WI38 (cell line): ENCODE measurements at regions not wholly inside any gene's neighbourhood (a gene's known extent, or its start where the extent isn't known, plus 50 kb on each side); places are given as distances from the start of the nearest gene placed in this dataset.

ENCODE experiments used
- H3K4me3 ChIP-seq: 2 replicates; pipeline ENCODE4 v1.5.1; 2011; ENCODE audit warnings: low read depth, mild to moderate bottlenecking, control low read depth, low read length
- TF ChIP-seq, protein P1 (sequence below): IDR thresholded peaks from 2 replicates; pipeline ENCODE4 v1.5.1; 2012; ENCODE audit warnings: low read depth, mild to moderate bottlenecking, control low read depth, low read length

DNA sequence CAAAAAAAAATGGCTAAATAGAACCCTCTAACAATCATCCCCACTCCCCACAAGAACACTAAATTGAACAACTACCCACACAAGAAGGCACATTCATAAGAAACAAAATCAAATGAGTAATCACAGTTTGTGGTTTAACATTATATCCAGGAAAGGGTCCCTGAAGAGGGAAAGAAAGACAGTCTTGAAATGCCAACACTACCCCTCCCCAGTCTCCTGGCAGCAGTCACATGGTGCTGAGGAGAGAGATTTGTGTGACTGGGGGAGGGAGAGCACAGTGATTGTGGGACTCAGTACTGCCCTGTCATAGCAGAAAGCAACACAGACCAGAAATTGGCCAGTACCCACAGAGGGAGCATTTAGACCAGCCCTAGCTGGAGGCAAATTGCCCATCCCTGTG, 443.7 kb upstream of the BTBD3 start:
- no peak overlapping the region for H3K4me3 ChIP-seq
- TF ChIP-seq, protein P1, sequence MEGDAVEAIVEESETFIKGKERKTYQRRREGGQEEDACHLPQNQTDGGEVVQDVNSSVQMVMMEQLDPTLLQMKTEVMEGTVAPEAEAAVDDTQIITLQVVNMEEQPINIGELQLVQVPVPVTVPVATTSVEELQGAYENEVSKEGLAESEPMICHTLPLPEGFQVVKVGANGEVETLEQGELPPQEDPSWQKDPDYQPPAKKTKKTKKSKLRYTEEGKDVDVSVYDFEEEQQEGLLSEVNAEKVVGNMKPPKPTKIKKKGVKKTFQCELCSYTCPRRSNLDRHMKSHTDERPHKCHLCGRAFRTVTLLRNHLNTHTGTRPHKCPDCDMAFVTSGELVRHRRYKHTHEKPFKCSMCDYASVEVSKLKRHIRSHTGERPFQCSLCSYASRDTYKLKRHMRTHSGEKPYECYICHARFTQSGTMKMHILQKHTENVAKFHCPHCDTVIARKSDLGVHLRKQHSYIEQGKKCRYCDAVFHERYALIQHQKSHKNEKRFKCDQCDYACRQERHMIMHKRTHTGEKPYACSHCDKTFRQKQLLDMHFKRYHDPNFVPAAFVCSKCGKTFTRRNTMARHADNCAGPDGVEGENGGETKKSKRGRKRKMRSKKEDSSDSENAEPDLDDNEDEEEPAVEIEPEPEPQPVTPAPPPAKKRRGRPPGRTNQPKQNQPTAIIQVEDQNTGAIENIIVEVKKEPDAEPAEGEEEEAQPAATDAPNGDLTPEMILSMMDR: no peak

DNA sequence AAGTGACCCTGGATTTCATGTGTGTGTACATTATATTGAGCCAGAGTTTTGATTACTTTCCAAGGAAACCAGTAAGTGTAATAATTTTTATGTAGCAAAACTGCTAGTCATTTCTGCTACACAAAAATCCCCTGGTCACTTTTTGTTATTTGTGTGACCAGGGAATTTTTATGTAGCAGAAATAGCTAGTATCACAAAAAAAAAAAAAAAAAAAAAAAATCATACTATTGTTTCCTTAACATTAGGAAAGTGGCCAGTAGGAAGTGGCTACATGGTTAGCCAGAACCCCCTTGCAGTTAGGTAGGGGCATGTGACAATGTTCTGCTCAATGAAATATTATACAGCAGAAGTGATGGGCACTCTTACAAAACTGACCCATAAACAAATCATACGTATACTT, 434.0 kb upstream of the BTBD3 start:
- no peak overlapping the region for H3K4me3 ChIP-seq
- TF ChIP-seq, protein P1: no peak

DNA sequence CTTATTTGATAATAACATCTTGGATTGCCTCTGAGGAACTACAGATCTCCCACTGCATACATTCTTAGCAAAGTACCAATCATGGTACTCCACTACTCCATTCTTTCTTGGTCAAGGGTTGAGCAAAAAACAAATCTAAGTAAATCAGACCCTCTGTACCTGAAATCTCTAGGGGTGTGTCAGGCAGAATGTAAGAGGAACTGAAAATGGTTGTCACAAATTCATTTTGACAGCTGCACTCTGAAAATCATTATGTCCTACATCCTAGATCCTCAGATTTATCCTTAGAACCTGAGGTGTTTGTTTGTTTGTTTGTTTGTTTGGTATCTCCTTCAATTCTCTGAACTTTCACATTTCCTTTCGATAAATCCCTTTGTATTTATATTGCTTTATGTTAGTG, 433.2 kb upstream of the BTBD3 start:
- H3K4me3 ChIP-seq: no peak overlapping the region
- TF ChIP-seq, protein P1: no peak

DNA sequence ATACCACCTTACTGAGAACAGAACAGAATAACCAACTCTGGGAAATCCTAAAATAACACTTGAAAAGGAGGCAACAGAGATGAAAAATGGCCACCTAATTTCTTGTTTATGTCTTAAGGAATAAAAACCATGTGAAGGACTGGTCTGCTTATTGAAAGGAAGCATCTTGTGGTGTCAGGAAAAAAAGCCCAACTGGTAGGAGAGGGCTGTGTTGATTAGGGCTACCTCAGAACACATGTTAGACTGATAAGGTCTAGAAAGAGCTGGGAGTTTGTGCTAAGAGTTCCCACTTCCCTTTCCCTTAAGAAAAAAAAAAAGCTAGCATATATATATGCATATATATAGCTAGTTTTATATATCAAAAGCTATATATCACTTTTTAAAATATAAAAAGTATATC, 425.3 kb upstream of the BTBD3 start:
- TF ChIP-seq, protein P1: no peak
- no peak overlapping the region for H3K4me3 ChIP-seq

DNA sequence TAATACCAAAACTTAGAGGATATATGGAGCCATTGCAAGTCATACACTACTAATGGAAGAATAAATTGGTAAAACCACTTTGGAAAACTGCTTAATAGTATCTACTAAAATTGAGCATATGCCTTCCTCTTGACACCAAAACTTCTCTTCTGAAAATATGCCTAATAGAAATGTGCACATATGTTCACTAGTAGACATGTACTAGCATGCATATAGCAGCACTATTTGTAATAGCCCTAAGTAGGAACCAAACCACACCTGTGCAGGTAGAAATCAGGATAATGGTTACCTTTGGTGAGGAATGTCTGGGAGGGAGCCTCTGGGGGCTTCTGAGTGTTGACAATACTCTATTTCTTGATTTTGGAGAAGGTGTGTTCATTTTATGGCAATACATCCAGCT, 424.8 kb upstream of the BTBD3 start:
- TF ChIP-seq, protein P1: no peak
- no peak overlapping the region for H3K4me3 ChIP-seq

DNA sequence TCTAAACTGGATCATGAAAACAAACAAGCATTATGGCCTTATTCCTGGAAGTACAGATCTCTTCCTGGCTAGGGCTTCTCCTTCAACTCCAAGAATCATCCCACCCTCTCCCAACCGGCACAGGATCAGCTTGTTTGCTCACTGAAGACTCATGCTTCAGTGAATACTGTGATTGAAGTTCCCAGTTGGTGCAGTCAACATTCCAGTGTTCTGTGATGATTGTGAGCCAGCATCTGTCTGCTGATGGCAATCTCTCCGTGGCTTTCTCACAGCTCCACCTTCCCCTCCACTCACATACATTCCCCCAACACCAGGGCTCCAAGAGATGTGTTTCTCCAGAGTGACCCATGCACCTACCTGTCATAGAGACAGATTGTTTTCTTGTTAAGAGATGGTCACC, 421.3 kb upstream of the BTBD3 start:
- no peak overlapping the region for H3K4me3 ChIP-seq
- TF ChIP-seq, protein P1: no peak

DNA sequence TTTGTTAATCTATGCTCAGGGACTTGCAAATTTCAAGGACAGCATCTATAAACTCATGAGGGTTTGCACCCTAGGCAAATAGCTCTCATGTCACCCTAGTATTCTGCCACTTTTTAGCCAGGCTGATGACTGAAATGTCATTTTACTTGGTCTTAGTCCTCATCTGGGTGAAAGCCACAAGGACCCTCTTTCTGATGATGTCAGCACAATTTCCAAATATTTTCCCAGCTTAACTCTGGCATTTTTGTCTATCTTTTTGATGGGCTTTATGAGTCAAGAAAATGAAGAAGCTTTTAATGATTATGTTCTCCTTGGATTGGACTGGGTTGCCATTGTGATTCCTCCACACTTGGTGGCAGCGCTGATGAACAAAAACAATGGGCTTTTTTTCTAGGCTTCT, 420.1 kb upstream of the BTBD3 start:
- H3K4me3 ChIP-seq: no peak overlapping the region
- TF ChIP-seq, protein P1: no peak
